ENCODE measurements at regions not wholly inside any gene's neighbourhood (a gene's known extent, or its start where the extent isn't known, plus 50 kb on each side); places are given as distances from the start of the nearest gene placed in this dataset.

DNA sequence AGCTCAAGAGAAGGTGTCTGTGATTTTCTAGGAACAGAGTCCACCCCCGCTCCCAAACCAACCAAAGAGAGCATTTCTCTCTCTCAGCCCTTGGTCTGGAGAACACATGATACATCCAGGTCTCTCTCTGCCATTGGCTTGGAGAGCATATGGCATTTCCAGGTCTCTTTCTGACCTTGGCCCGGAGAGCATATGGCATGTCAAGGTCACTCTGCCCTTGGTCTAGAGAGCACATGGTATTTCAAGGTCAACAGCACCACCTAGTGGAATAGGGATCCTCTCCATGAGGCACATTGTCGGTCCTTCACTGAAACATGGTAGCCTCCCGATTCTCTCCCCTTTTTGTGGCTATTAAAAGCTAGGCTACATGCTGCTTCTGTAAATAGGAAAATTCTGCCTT lies 437.7 kb upstream of the OLFM3 start:
- Histone ChIP-seq H3K27me3 (ENCODE audit: insufficient read depth, low read depth, low read length) (no peaks in the 10 kb centered on the region), H3K9me2 (ENCODE audit: insufficient read depth, low read length) (no peaks in the 10 kb centered on the region), H3K79me2 (replicated peaks; ENCODE audit: insufficient read depth, low read length) (no peaks in the 10 kb centered on the region), H4K20me1 (ENCODE audit: insufficient read depth) (no peaks in the 10 kb centered on the region), H3K4me3 (ENCODE audit: low read length) (no peak overlapping the region), H3K27ac (ENCODE audit: low read length) (no peak overlapping the region), H3K9ac (ENCODE audit: low read length) (no peak overlapping the region), H2AFZ (ENCODE audit: low read depth, low read length) (no peak overlapping the region), H3K4me2 (ENCODE audit: low read length) (no peak overlapping the region), H3K36me3 (ENCODE audit: insufficient read depth, low read length) (no peaks in the 10 kb centered on the region), H3F3A (ENCODE audit: insufficient read depth, low read length, poor library complexity, severe bottlenecking) (no peaks in the 10 kb centered on the region), H3K9me3 (ENCODE audit: low read length) (no peaks in the 10 kb centered on the region)
- TF ChIP-seq SMC3 (conservative IDR thresholded peaks at IDR 0.05; ENCODE audit: poor library complexity) = peak; percentile 59
- TF ChIP-seq MXI1 (conservative IDR thresholded peaks at IDR 0.05; ENCODE audit: poor library complexity, severe bottlenecking) = no peak
- peak; percentile 52 for TF ChIP-seq CTCF (IDR thresholded peaks at IDR 0.05; ENCODE audit: poor library complexity, severe bottlenecking)
- peak; percentile 60 for TF ChIP-seq RAD21 (conservative IDR thresholded peaks at IDR 0.05)

DNA sequence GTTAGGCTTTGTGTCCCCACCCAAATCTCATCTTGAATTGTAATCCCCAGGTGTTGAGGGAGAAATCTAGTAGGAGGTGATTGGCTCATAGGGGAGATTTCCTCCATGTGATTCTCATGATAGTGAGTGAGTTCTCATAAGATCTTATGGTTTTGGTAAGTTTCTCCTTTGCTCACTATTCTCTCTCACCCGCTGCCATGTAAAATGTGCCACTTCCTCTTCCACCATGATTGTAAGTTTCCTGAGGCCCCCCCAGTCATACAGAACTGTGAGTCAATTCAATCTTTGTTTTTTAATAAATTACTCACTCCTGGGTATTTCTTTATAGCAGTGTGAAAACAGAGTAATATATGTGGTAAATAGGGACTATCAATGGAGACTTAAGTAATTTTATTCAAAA lies 434.5 kb upstream of the OLFM3 start:
- Histone ChIP-seq H3K4me2 (ENCODE audit: low read length) (no peak overlapping the region), H3K9me3 (ENCODE audit: low read length) (no peaks in the 10 kb centered on the region), H3F3A (ENCODE audit: insufficient read depth, low read length, poor library complexity, severe bottlenecking) (no peaks in the 10 kb centered on the region), H4K20me1 (ENCODE audit: insufficient read depth) (no peaks in the 10 kb centered on the region), H3K79me2 (replicated peaks; ENCODE audit: insufficient read depth, low read length) (no peaks in the 10 kb centered on the region), H3K4me3 (ENCODE audit: low read length) (no peak overlapping the region), H3K27ac (ENCODE audit: low read length) (no peak overlapping the region), H3K36me3 (ENCODE audit: insufficient read depth, low read length) (no peaks in the 10 kb centered on the region), H3K9me2 (ENCODE audit: insufficient read depth, low read length) (no peaks in the 10 kb centered on the region), H2AFZ (ENCODE audit: low read depth, low read length) (no peak overlapping the region), H3K27me3 (ENCODE audit: insufficient read depth, low read depth, low read length) (no peaks in the 10 kb centered on the region), H3K9ac (ENCODE audit: low read length) (no peak overlapping the region)
- TF ChIP-seq REST (IDR thresholded peaks at IDR 0.05; ENCODE audit: borderline replicate concordance) (no peak), SMC3 (conservative IDR thresholded peaks at IDR 0.05; ENCODE audit: poor library complexity) (no peak), EZH2 (IDR thresholded peaks at IDR 0.05; ENCODE audit: borderline replicate concordance, insufficient read depth, low read length, poor library complexity, severe bottlenecking) (no peak), MXI1 (conservative IDR thresholded peaks at IDR 0.05; ENCODE audit: poor library complexity, severe bottlenecking) (no peak), TAF1 (IDR thresholded peaks at IDR 0.05; ENCODE audit: low read depth) (no peak), CTCF (IDR thresholded peaks at IDR 0.05; ENCODE audit: poor library complexity, severe bottlenecking) (no peak), EP300 (conservative IDR thresholded peaks at IDR 0.05; ENCODE audit: poor library complexity, severe bottlenecking) (no peak), RAD21 (conservative IDR thresholded peaks at IDR 0.05) (no peak), POLR2AphosphoS5 (IDR thresholded peaks at IDR 0.05) (no peak)

All from neural cell (in vitro differentiated cells).